SK-N-MC (cell line): ENCODE measurements at regions not wholly inside any gene's neighbourhood (a gene's known extent, or its start where the extent isn't known, plus 50 kb on each side); places are given as distances from the start of the nearest gene placed in this dataset.
"Not testable (repeated sequence)": the region's sequence is repeated elsewhere in the genome, so short reads cannot be mapped to it uniquely, and the experiment has no call there.

Source experiments
- DNase-seq: peaks from one replicate; pipeline ENCODE4 v3.0.0-alpha.2; 2011; ENCODE audit warnings: low read depth, low spot score
- H3K27ac ChIP-seq: fragments of 200-600 bp; sonication (generic); 2 replicates; pipeline ENCODE4 v1.5.1; 2016; ENCODE audit warnings: mixed run types
- H3K36me3 ChIP-seq: fragments of 200-600 bp; sonication (generic); 2 replicates; pipeline ENCODE4 v1.6.1; 2017; ENCODE audit warnings: antibody characterized with exemption, low read length, mixed read lengths; ENCODE audit not compliant: insufficient read depth
- H3K4me3 ChIP-seq: fragments of 200-600 bp; sonication (generic); 2 replicates; pipeline ENCODE4 v1.5.1; 2016
- H3K9ac ChIP-seq: fragments of 200-600 bp; sonication (generic); 2 replicates; pipeline ENCODE4 v1.8.0; 2017; ENCODE audit warnings: mixed run types, mixed read lengths; ENCODE audit not compliant: insufficient read length
- H3K9me3 ChIP-seq: fragments of 200-600 bp; sonication (generic); 2 replicates; pipeline ENCODE4 v1.6.1; 2017; ENCODE audit warnings: low read depth, mild to moderate bottlenecking, antibody characterized with exemption, low read length, moderate library complexity, mixed read lengths
- EZH2 ChIP-seq: fragments of 200-600 bp; sonication (generic); IDR thresholded peaks from one replicate; pipeline ENCODE4 v1.6.1; 2017; ENCODE audit warnings: antibody characterized with exemption
- FOXP2 ChIP-seq: optimal IDR thresholded peaks from 2 replicates; pipeline ENCODE3; 2011; ENCODE audit warnings: mild to moderate bottlenecking, moderate library complexity; ENCODE audit not compliant: insufficient read depth; ENCODE audit errors: extremely low read length, control extremely low read depth
- POLR2AphosphoS5 ChIP-seq: IDR thresholded peaks from 2 replicates; pipeline ENCODE4 v1.6.1; 2012; ENCODE audit warnings: mild to moderate bottlenecking, low read depth, low read length, borderline replicate concordance

- DNase-seq = no peak
- no peak for TF ChIP-seq EZH2
- no peak for TF ChIP-seq POLR2AphosphoS5
- TF ChIP-seq FOXP2 = no peak
- no peaks in the 10 kb centered on the region for H3K9me3 ChIP-seq
- no peak overlapping the region for H3K9ac ChIP-seq
- H3K27ac ChIP-seq = no peak overlapping the region
- no peak overlapping the region for H3K4me3 ChIP-seq
- no peaks in the 10 kb centered on the region for H3K36me3 ChIP-seq
Observed at GRCh38 chr4:24214796-24215195, 324.9 kb upstream of the PPARGC1A start.

GRCh38 chr4:24213961-24214360 lies 324.1 kb upstream of the PPARGC1A start:
- H3K9me3 ChIP-seq = no peaks in the 10 kb centered on the region
- no peak overlapping the region for H3K9ac ChIP-seq
- no peak for TF ChIP-seq FOXP2
- TF ChIP-seq POLR2AphosphoS5 = no peak
- no peak for TF ChIP-seq EZH2
- no peaks in the 10 kb centered on the region for H3K36me3 ChIP-seq
- H3K27ac ChIP-seq = no peak overlapping the region
- DNase-seq = no peak
- H3K4me3 ChIP-seq = no peak overlapping the region

DNA sequence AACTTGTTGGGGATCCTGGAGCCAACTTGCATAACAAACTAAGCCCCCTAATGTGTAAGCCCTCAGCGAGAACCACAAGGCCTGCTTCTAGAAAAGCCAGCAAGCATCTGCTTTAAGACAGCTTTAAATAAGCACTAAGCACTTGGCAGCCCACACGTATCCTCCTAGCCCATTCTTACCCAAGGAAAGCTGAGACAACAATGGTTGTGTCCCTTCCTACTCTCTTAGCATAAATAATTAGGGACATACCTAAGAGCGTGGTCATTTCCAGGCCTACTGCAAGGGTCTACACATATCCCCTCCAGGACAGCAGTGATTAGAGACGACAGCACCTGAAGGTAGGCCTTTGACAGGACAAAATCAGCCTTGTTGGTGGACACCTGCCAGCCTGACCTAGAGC lies 322.8 kb upstream of the PPARGC1A start:
- Histone ChIP-seq H3K9me3 (no peaks in the 10 kb centered on the region), H3K36me3 (no peaks in the 10 kb centered on the region), H3K4me3 (no peak overlapping the region), H3K9ac (no peak overlapping the region), H3K27ac (no peak overlapping the region)
- no peak for DNase-seq
- TF ChIP-seq FOXP2 (no peak), POLR2AphosphoS5 (no peak), EZH2 (no peak)

DNA sequence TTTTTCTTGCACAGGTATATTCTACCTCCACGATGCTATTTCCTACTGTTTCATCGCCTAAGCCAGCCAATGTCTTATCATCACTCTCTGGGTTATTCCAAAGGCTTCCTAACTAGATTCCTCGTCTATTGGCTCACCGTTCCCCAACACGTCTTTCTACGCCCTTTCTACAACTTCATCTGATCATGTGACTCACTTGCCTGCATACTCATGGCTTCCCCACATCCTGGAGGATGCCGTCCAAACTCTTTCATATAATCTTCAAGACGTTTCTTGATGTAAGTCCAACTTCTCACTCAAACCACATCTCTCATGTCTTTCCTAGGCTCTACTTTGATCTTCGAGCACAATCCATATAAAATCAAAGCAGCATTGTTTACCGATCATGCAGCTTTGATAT lies 322.0 kb upstream of the PPARGC1A start:
- H3K36me3 ChIP-seq = no peaks in the 10 kb centered on the region
- TF ChIP-seq POLR2AphosphoS5 = no peak
- TF ChIP-seq FOXP2 = no peak
- TF ChIP-seq EZH2 = no peak
- no peak overlapping the region for H3K27ac ChIP-seq
- no peaks in the 10 kb centered on the region for H3K9me3 ChIP-seq
- H3K9ac ChIP-seq = no peak overlapping the region
- no peak overlapping the region for H3K4me3 ChIP-seq
- DNase-seq = no peak

GRCh38 chr4:24210332-24210902 lies 320.6 kb upstream of the PPARGC1A start:
- DNase-seq = no peak
- no peak overlapping the region for H3K9ac ChIP-seq
- TF ChIP-seq FOXP2 (peak; percentile 51), POLR2AphosphoS5 (no peak)
- H3K9me3 ChIP-seq = no peaks in the 10 kb centered on the region
- H3K36me3 ChIP-seq = no peaks in the 10 kb centered on the region
- H3K4me3 ChIP-seq = no peak overlapping the region
- no peak overlapping the region; the same call in 1 of the 2 replicates for H3K27ac ChIP-seq

DNA sequence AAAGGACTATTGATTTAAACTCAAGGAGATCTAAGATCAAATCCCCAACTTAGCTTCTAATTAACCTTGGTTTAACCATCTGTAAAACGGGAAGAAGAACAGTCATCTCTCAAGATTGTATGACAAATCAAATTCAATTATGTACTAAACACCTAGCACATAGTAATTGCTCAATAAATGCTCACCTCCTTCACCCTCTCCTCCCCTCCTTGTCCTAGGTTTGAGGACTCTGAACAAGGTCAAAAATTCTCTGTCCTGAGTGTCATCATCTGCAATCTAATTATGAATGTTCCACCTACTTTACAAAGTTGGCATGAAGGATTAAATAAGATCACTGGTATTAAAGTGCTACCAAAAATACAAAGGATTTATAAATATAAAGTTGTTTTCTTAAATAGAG lies 320.1 kb upstream of the PPARGC1A start:
- H3K27ac ChIP-seq = no peak overlapping the region; the same call in 1 of the 2 replicates
- no peak overlapping the region for H3K4me3 ChIP-seq
- DNase-seq = no peak
- no peaks in the 10 kb centered on the region for H3K9me3 ChIP-seq
- H3K9ac ChIP-seq = no peak overlapping the region
- H3K36me3 ChIP-seq = no peaks in the 10 kb centered on the region
- no peak for TF ChIP-seq EZH2
- TF ChIP-seq FOXP2 = no peak
- TF ChIP-seq POLR2AphosphoS5 = no peak

DNA sequence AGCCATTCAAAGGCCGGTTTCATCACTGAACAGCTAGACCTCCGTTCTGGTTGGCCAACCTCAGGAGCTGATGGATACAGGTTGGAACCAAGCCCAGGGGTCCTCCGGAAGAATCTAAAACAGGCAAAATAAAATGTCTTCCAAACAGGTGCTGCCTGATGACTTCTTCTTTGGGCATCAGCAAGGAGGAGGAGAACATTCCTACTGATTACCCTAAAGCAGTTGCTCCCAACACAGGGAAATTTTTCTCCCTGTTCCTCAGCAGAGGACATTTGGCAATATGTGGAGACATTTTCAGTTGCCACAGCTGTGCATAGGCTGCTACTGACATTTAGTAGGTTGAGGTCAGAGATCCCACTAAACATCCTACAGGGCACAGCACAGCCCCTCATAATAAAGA lies 319.3 kb upstream of the PPARGC1A start:
- Histone ChIP-seq H3K4me3 (no peak overlapping the region), H3K27ac (no peak overlapping the region)
- no peak for DNase-seq

DNA sequence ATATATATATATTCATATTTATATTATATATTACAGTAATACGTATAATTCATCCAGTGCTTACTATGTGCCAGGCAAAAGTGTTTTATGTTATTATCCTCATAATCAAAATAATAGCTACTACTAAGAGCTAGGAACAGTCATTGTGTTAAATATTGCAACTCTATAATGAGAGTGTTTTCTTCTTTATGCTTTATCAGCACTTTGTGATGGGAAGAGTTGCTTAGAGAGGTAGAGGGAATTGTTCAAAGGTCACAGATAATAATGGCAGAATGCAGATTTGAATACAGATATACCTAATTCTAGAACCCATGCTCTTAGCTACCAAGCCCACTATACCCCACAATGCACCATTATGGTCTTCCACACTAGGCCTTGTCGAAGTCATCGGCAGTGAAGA lies 318.8 kb upstream of the PPARGC1A start:
- H3K9me3 ChIP-seq = no peaks in the 10 kb centered on the region
- H3K4me3 ChIP-seq = no peak overlapping the region
- no peak overlapping the region for H3K9ac ChIP-seq
- no peak for TF ChIP-seq FOXP2
- TF ChIP-seq POLR2AphosphoS5 = no peak
- no peak for TF ChIP-seq EZH2
- no peaks in the 10 kb centered on the region for H3K36me3 ChIP-seq
- H3K27ac ChIP-seq = no peak overlapping the region
- no peak for DNase-seq

More for the DNA sequence above, 319.3 kb upstream of the PPARGC1A start:
- TF ChIP-seq FOXP2 = no peak
- H3K9me3 ChIP-seq = no peaks in the 10 kb centered on the region
- H3K36me3 ChIP-seq = no peaks in the 10 kb centered on the region
- H3K9ac ChIP-seq = no peak overlapping the region

DNA sequence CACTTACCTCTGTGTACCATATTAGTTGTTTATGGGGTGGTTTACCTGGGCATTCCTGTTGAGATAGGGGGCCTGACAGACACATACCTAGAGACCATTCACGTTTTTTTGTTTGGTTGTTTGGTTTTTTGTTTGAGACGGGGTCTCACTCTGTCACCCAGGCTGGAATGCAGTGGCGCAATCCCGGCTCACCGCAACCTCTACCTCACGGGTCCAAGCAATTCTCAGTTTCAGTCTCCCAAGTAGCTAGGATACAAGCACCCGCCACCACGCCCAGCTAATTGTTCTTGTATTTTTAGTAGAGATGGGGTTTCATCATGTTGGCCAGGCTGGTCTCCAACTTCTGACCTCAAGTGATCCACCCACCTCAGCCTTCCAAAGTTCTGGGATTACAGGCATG lies 314.9 kb upstream of the PPARGC1A start:
- H3K36me3 ChIP-seq, H3K9ac ChIP-seq, DNase-seq, H3K27ac ChIP-seq, H3K9me3 ChIP-seq, H3K4me3 ChIP-seq: not testable (repeated sequence)

- Histone ChIP-seq H3K9ac (no peak overlapping the region), H3K36me3 (no peaks in the 10 kb centered on the region), H3K27ac (no peak overlapping the region), H3K9me3 (no peaks in the 10 kb centered on the region), H3K4me3 (no peak overlapping the region)
- TF ChIP-seq FOXP2 = no peak
- no peak for TF ChIP-seq POLR2AphosphoS5
- no peak for TF ChIP-seq EZH2
- DNase-seq = no peak
Observed at GRCh38 chr4:24203926-24204325, 314.1 kb upstream of the PPARGC1A start.
